ENCODE measurements at regions not wholly inside any gene's neighbourhood (a gene's known extent, or its start where the extent isn't known, plus 50 kb on each side); places are given as distances from the start of the nearest gene placed in this dataset.
A peak's percentile ranks its signal among the peaks of the same experiment; 100 is the strongest.

GRCh38 chr10:10860455-10860976, 157.2 kb upstream of the CELF2 start:
- Histone ChIP-seq H3K4me3 (ENCODE audit: severe bottlenecking) (no peak overlapping the region), H3K27me3 (ENCODE audit: insufficient read depth, poor library complexity, severe bottlenecking) (no peaks in the 10 kb centered on the region), H3K36me3 (ENCODE audit: low read depth) (no peaks in the 10 kb centered on the region), H3K9me3 (ENCODE audit: severe bottlenecking) (no peaks in the 10 kb centered on the region), H3K27ac (ENCODE audit: poor library complexity, severe bottlenecking) (no peak overlapping the region), H3K4me1 (ENCODE audit: insufficient read depth, poor library complexity, severe bottlenecking) (peaks cover 4% of the 10 kb centered on the region)
- TF ChIP-seq CTCF (IDR thresholded peaks at IDR 0.05; ENCODE audit: poor library complexity, severe bottlenecking), result no peak
- no peak for DNase-seq (ENCODE audit: low spot score)
- ATAC-seq (ENCODE audit: low read depth), result no peak

GRCh38 chr10:10865303-10865702, 152.4 kb upstream of the CELF2 start:
- no peak for DNase-seq (ENCODE audit: low spot score)
- H3K36me3 ChIP-seq (ENCODE audit: low read depth), result no peaks in the 10 kb centered on the region
- peak overlapping the region; percentile 53 for H3K27ac ChIP-seq (ENCODE audit: poor library complexity, severe bottlenecking)
- peak; percentile 58; the same call in 2 of the 3 replicates for ATAC-seq (ENCODE audit: low read depth)
- H3K4me3 ChIP-seq (ENCODE audit: severe bottlenecking), result no peak overlapping the region
- H3K4me1 ChIP-seq (ENCODE audit: insufficient read depth, poor library complexity, severe bottlenecking), result peaks cover 7% of the 10 kb centered on the region
- H3K27me3 ChIP-seq (ENCODE audit: insufficient read depth, poor library complexity, severe bottlenecking), result no peaks in the 10 kb centered on the region
- no peaks in the 10 kb centered on the region for H3K9me3 ChIP-seq (ENCODE audit: severe bottlenecking)
- no peak for TF ChIP-seq CTCF (IDR thresholded peaks at IDR 0.05; ENCODE audit: poor library complexity, severe bottlenecking)

- no peak overlapping the region for H3K4me3 ChIP-seq (ENCODE audit: severe bottlenecking)
- peak overlapping the region; percentile 53 for H3K27ac ChIP-seq (ENCODE audit: poor library complexity, severe bottlenecking)
- H3K4me1 ChIP-seq (ENCODE audit: insufficient read depth, poor library complexity, severe bottlenecking), result peaks cover 7% of the 10 kb centered on the region
- ATAC-seq (ENCODE audit: low read depth) (peak; percentile 50), DNase-seq (ENCODE audit: low spot score) (no peak)
- TF ChIP-seq CTCF (IDR thresholded peaks at IDR 0.05; ENCODE audit: poor library complexity, severe bottlenecking), result no peak
- H3K27me3 ChIP-seq (ENCODE audit: insufficient read depth, poor library complexity, severe bottlenecking), result no peaks in the 10 kb centered on the region
- no peaks in the 10 kb centered on the region for H3K36me3 ChIP-seq (ENCODE audit: low read depth)
- H3K9me3 ChIP-seq (ENCODE audit: severe bottlenecking), result no peaks in the 10 kb centered on the region
Observed at GRCh38 chr10:10865913-10866312, 151.8 kb upstream of the CELF2 start.

GRCh38 chr10:10869592-10869991, 148.1 kb upstream of the CELF2 start:
- no peak overlapping the region for H3K4me3 ChIP-seq (ENCODE audit: severe bottlenecking)
- TF ChIP-seq CTCF (IDR thresholded peaks at IDR 0.05; ENCODE audit: poor library complexity, severe bottlenecking), result no peak
- no peaks in the 10 kb centered on the region for H3K36me3 ChIP-seq (ENCODE audit: low read depth)
- no peaks in the 10 kb centered on the region for H3K9me3 ChIP-seq (ENCODE audit: severe bottlenecking)
- no peaks in the 10 kb centered on the region for H3K27me3 ChIP-seq (ENCODE audit: insufficient read depth, poor library complexity, severe bottlenecking)
- DNase-seq (ENCODE audit: low spot score), result no peak
- peaks cover 7% of the 10 kb centered on the region for H3K4me1 ChIP-seq (ENCODE audit: insufficient read depth, poor library complexity, severe bottlenecking)
- no peak for ATAC-seq (ENCODE audit: low read depth)
- no peak overlapping the region for H3K27ac ChIP-seq (ENCODE audit: poor library complexity, severe bottlenecking)

- Histone ChIP-seq H3K4me3 (ENCODE audit: severe bottlenecking) (no peak overlapping the region), H3K27me3 (ENCODE audit: insufficient read depth, poor library complexity, severe bottlenecking) (no peaks in the 10 kb centered on the region), H3K27ac (ENCODE audit: poor library complexity, severe bottlenecking) (no peak overlapping the region), H3K9me3 (ENCODE audit: severe bottlenecking) (no peaks in the 10 kb centered on the region), H3K4me1 (ENCODE audit: insufficient read depth, poor library complexity, severe bottlenecking) (peaks cover under 1% of the 10 kb centered on the region), H3K36me3 (ENCODE audit: low read depth) (no peaks in the 10 kb centered on the region)
- ATAC-seq (ENCODE audit: low read depth), result no peak
- TF ChIP-seq CTCF (IDR thresholded peaks at IDR 0.05; ENCODE audit: poor library complexity, severe bottlenecking), result no peak
- DNase-seq (ENCODE audit: low spot score), result no peak
Observed at GRCh38 chr10:10870523-10871241, 147.0 kb upstream of the CELF2 start.

Data from RWPE2 (cell line).